ENCODE measurements at regions not wholly inside any gene's neighbourhood (a gene's known extent, or its start where the extent isn't known, plus 50 kb on each side); places are given as distances from the start of the nearest gene placed in this dataset.
A peak's percentile ranks its signal among the peaks of the same experiment; 100 is the strongest.
"Not testable (repeated sequence)": the region's sequence is repeated elsewhere in the genome, so short reads cannot be mapped to it uniquely, and the experiment has no call there.

GRCh38 chr2:221908518-221908917 is 336.4 kb upstream of the EPHA4 start:
- H3K4me3 Mint-ChIP-seq: no peak overlapping the region
- no peak for DNase-seq
- no peaks in the 10 kb centered on the region for H3K27me3 Mint-ChIP-seq (ENCODE audit: low read depth, poor library complexity)
- no peak overlapping the region for H3K27ac Mint-ChIP-seq
- H3K36me3 Mint-ChIP-seq (ENCODE audit: low read depth): no peaks in the 10 kb centered on the region
- H3K4me1 Mint-ChIP-seq: peaks cover 4% of the 10 kb centered on the region
- TF ChIP-seq CTCF (IDR thresholded peaks at IDR 0.05): no peak
- no peaks in the 10 kb centered on the region for H3K9me3 Mint-ChIP-seq

GRCh38 chr2:221897718-221898117 is 325.6 kb upstream of the EPHA4 start:
- H3K4me1 Mint-ChIP-seq: peaks cover 33% of the 10 kb centered on the region
- H3K36me3 Mint-ChIP-seq (ENCODE audit: low read depth): peaks cover 6% of the 10 kb centered on the region
- H3K4me3 Mint-ChIP-seq: no peak overlapping the region
- peaks cover 6% of the 10 kb centered on the region for H3K27me3 Mint-ChIP-seq (ENCODE audit: low read depth, poor library complexity)
- TF ChIP-seq CTCF (IDR thresholded peaks at IDR 0.05): no peak
- H3K27ac Mint-ChIP-seq: no peak overlapping the region
- H3K9me3 Mint-ChIP-seq: peaks cover 29% of the 10 kb centered on the region
- no peak for DNase-seq

DNA sequence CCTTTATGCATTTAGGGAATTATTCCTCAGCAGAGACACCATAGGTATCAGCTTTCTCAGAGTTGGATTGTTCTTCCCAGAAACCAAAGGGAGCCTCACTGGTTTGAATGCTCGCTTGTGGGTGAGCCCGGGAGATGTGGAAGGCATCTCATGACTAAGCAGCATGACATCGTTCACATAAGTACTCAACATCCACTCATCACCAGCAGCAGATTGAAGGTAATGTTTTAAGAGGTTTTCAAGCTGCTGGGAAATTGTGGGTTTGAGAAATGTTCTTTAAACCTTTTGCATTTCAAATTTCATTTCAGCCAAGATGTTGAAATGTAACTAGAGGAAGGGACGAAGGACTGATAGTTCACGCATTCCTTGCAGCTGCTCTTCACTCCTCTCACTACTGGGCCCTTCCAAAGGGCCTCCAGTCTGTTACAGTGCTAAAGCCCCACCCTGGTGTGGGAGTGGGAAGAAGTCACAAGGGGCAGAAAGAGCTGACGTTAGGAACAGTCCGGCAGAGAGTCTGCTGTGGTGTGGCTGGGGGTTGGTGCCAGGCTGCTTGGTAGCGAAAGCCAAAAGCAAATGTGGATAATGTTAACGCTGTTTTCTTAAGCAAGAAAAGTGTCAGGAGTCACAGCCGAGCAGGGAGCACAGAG is 324.5 kb upstream of the EPHA4 start:
- peak overlapping the region; percentile 77 for H3K27ac Mint-ChIP-seq
- H3K4me3 Mint-ChIP-seq: no peak overlapping the region

GRCh38 chr2:221895366-221896121 is 323.4 kb upstream of the EPHA4 start:
- peaks cover 6% of the 10 kb centered on the region for H3K36me3 Mint-ChIP-seq (ENCODE audit: low read depth)
- peaks cover 33% of the 10 kb centered on the region for H3K4me1 Mint-ChIP-seq
- H3K9me3 Mint-ChIP-seq: peaks cover 22% of the 10 kb centered on the region
- DNase-seq: no peak
- TF ChIP-seq CTCF (IDR thresholded peaks at IDR 0.05): no peak
- H3K27me3 Mint-ChIP-seq (ENCODE audit: low read depth, poor library complexity): peaks cover 6% of the 10 kb centered on the region
- H3K27ac Mint-ChIP-seq: no peak overlapping the region
- no peak overlapping the region for H3K4me3 Mint-ChIP-seq

More for the DNA sequence above, 324.5 kb upstream of the EPHA4 start:
- H3K36me3 Mint-ChIP-seq (ENCODE audit: low read depth): peaks cover 6% of the 10 kb centered on the region
- DNase-seq: no peak
- H3K27me3 Mint-ChIP-seq (ENCODE audit: low read depth, poor library complexity): peaks cover 6% of the 10 kb centered on the region
- TF ChIP-seq CTCF (IDR thresholded peaks at IDR 0.05): no peak
- peaks cover 23% of the 10 kb centered on the region for H3K9me3 Mint-ChIP-seq
- H3K4me1 Mint-ChIP-seq: peaks cover 33% of the 10 kb centered on the region

DNA sequence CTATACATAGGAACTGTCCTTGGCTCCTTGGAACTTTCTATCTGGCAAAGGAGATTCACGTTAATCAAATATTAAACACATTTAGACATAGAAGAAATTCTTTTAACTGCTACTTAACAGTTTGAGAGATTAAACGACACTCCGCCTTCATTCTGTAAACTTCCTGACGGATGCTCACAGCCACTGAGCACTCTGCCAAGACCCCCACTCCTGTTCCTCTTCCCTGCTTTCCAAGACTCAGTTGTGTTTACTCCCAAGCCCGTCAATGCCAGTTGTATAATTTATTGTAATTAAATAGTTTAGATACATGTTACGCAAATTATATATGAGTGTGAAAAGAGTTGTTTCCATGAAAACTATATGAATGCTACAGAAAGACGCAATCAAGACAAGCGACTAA is 321.4 kb upstream of the EPHA4 start:
- Mint-ChIP-seq H3K27me3 (ENCODE audit: low read depth, poor library complexity) (peaks cover 6% of the 10 kb centered on the region), H3K4me3 (no peak overlapping the region), H3K4me1 (peaks cover 29% of the 10 kb centered on the region), H3K36me3 (ENCODE audit: low read depth) (peaks cover 6% of the 10 kb centered on the region), H3K27ac (no peak overlapping the region), H3K9me3 (peaks cover 20% of the 10 kb centered on the region)
- DNase-seq: no peak
- TF ChIP-seq CTCF (IDR thresholded peaks at IDR 0.05): no peak

GRCh38 chr2:221892006-221892405 is 319.9 kb upstream of the EPHA4 start:
- Mint-ChIP-seq H3K4me1 (peaks cover 20% of the 10 kb centered on the region), H3K9me3 (peaks cover 20% of the 10 kb centered on the region)
- H3K4me3 Mint-ChIP-seq; H3K27me3 Mint-ChIP-seq (ENCODE audit: low read depth, poor library complexity); H3K36me3 Mint-ChIP-seq (ENCODE audit: low read depth); H3K27ac Mint-ChIP-seq; DNase-seq: not testable (repeated sequence)
